OCI-LY1 (cell line): ENCODE measurements at regions not wholly inside any gene's neighbourhood (a gene's known extent, or its start where the extent isn't known, plus 50 kb on each side); places are given as distances from the start of the nearest gene placed in this dataset.

Source experiments
- H2AFZ ChIP-seq: fragments of 200-600 bp; sonication (generic), shearing (Covaris generic); 2 replicates; pipeline ENCODE4 v1.6.0; 2014; ENCODE audit warnings: antibody characterized with exemption, mild to moderate bottlenecking, low read length
- H3F3A ChIP-seq: fragments of 200-600 bp; sonication (generic), shearing (Covaris generic); 2 replicates; pipeline ENCODE4 v1.6.0; 2014; ENCODE audit warnings: mild to moderate bottlenecking, antibody characterized with exemption, low read length, moderate library complexity; ENCODE audit not compliant: insufficient read depth
- H3K27ac ChIP-seq: fragments of 200-600 bp; sonication (generic); 2 replicates; pipeline ENCODE4 v1.5.1; 2014; ENCODE audit warnings: low read length, mixed run types, mild to moderate bottlenecking, low read depth; ENCODE audit not compliant: poor library complexity, severe bottlenecking
- H3K27me3 ChIP-seq: fragments of 200-600 bp; sonication (generic); 2 replicates; pipeline ENCODE4 v1.6.0; 2014; ENCODE audit warnings: antibody characterized with exemption, mild to moderate bottlenecking, low read length, moderate library complexity; ENCODE audit not compliant: insufficient read depth
- H3K36me3 ChIP-seq: fragments of 200-600 bp; sonication (generic); 2 replicates; pipeline ENCODE4 v1.6.1; 2014; ENCODE audit warnings: mild to moderate bottlenecking, antibody characterized with exemption, low read length, moderate library complexity, mixed read lengths; ENCODE audit not compliant: insufficient read depth
- H3K4me1 ChIP-seq: fragments of 200-600 bp; sonication (generic); 2 replicates; pipeline ENCODE4 v1.5.1; 2014; ENCODE audit warnings: mild to moderate bottlenecking, low read length, moderate library complexity; ENCODE audit not compliant: insufficient read depth, severe bottlenecking
- H3K4me2 ChIP-seq: fragments of 200-600 bp; sonication (generic), shearing (Covaris generic); 2 replicates; pipeline ENCODE4 v1.6.1; 2014; ENCODE audit warnings: low read length
- H3K4me3 ChIP-seq: fragments of 200-600 bp; sonication (generic); 2 replicates; pipeline ENCODE4 v1.5.1; 2014; ENCODE audit warnings: low read length, low read depth, mild to moderate bottlenecking, mixed read lengths; ENCODE audit not compliant: poor library complexity, severe bottlenecking
- H3K79me2 ChIP-seq: fragments of 200-600 bp; shearing (Covaris generic); 2 replicates; pipeline ENCODE4 v1.6.1; 2016; ENCODE audit warnings: mixed run types, low read length, mixed read lengths; ENCODE audit not compliant: insufficient read depth
- H3K9ac ChIP-seq: fragments of 200-600 bp; sonication (generic), shearing (Covaris generic); 2 replicates; pipeline ENCODE4 v1.6.1; 2014; ENCODE audit warnings: mild to moderate bottlenecking, low read length, mixed read lengths
- H3K9me2 ChIP-seq: fragments of 200-600 bp; sonication (generic), shearing (Covaris generic); 2 replicates; pipeline ENCODE4 v1.6.1; 2014; ENCODE audit warnings: low read depth, mild to moderate bottlenecking, low read length, mixed read lengths
- H3K9me3 ChIP-seq: fragments of 200-600 bp; shearing (Covaris generic); 2 replicates; pipeline ENCODE4 v1.6.1; 2014; ENCODE audit warnings: low read length, mixed read lengths
- H4K20me1 ChIP-seq: fragments of 200-600 bp; sonication (generic), shearing (Covaris generic); 2 replicates; pipeline ENCODE4 v1.6.0; 2016; ENCODE audit warnings: mild to moderate bottlenecking, low read length; ENCODE audit not compliant: insufficient read depth
- CTCF ChIP-seq: fragments of 200-600 bp; sonication (generic), shearing (Covaris generic); IDR thresholded peaks from 2 replicates; pipeline ENCODE4 v1.5.1; 2017; ENCODE audit warnings: mild to moderate bottlenecking, antibody characterized with exemption, low read length, moderate library complexity, mixed read lengths
- EZH2 ChIP-seq: fragments of 200-600 bp; sonication (generic), shearing (Covaris generic); IDR thresholded peaks from 2 replicates; pipeline ENCODE4 v1.8.0; 2017; ENCODE audit warnings: borderline replicate concordance, mixed run types, mild to moderate bottlenecking, antibody characterized with exemption, low read length, moderate library complexity, mixed read lengths

GRCh38 chr21:28483301-28484035 is 509.2 kb downstream of the LTN1 start:
- TF ChIP-seq EZH2 (no peak), CTCF (no peak)
- H4K20me1 ChIP-seq: no peaks in the 10 kb centered on the region
- no peaks in the 10 kb centered on the region for H3K36me3 ChIP-seq
- H2AFZ ChIP-seq: no peak overlapping the region
- no peak overlapping the region for H3K4me2 ChIP-seq
- no peaks in the 10 kb centered on the region for H3K9me2 ChIP-seq
- H3K79me2 ChIP-seq: no peaks in the 10 kb centered on the region
- H3K4me1 ChIP-seq: no peaks in the 10 kb centered on the region
- no peaks in the 10 kb centered on the region for H3K27me3 ChIP-seq
- H3K9ac ChIP-seq: no peak overlapping the region
- no peak overlapping the region for H3K4me3 ChIP-seq
- no peak overlapping the region for H3K27ac ChIP-seq
- no peaks in the 10 kb centered on the region for H3K9me3 ChIP-seq
- H3F3A ChIP-seq: no peaks in the 10 kb centered on the region

DNA sequence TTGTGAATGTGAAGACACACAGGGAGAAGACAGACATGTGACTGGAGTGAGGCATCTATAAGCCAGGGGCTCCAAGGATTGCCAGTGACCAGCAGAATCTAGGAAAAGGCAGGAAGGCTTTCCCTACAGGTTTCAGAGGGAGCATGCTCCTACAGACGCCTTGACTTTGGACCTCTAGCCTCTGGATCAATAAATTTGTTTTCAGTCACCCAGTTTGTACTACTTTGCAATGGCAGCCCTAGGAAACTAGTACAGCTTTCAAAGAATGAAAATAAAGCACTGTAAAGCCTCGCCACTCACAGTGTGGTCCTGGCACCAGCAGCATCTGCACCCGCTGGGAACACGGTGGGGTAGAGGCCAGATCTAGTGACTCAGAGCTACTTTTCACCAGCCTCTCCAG is 510.0 kb downstream of the LTN1 start:
- Histone ChIP-seq H3K27ac (no peak overlapping the region), H2AFZ (no peak overlapping the region), H3K36me3 (no peaks in the 10 kb centered on the region), H3K9me3 (no peaks in the 10 kb centered on the region), H4K20me1 (no peaks in the 10 kb centered on the region), H3K9me2 (no peaks in the 10 kb centered on the region), H3K9ac (no peak overlapping the region), H3K27me3 (no peaks in the 10 kb centered on the region), H3F3A (no peaks in the 10 kb centered on the region), H3K4me2 (no peak overlapping the region), H3K79me2 (no peaks in the 10 kb centered on the region), H3K4me1 (no peaks in the 10 kb centered on the region), H3K4me3 (no peak overlapping the region)
- TF ChIP-seq CTCF: no peak
- no peak for TF ChIP-seq EZH2

DNA sequence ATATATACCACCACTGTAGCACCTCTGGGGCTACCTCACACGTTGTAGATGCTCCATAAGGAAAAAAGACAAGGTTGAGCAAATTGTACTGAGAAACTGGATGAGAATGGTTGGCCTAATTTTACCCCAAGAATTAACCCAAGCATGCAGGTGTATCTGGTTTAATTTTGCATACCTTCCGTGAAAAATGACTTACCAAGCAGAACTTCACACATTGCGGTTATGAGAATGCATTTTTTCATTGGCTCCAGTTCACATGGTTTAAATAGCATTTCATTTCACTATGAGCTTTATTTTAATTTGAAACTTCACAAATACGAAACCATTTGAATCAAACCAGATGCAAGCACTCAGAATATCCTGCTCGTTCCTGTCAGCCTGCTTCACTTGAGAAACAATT is 512.2 kb downstream of the LTN1 start:
- H2AFZ ChIP-seq: no peak overlapping the region
- H3F3A ChIP-seq: no peaks in the 10 kb centered on the region
- no peaks in the 10 kb centered on the region for H3K36me3 ChIP-seq
- no peaks in the 10 kb centered on the region for H3K9me3 ChIP-seq
- H3K27me3 ChIP-seq: no peaks in the 10 kb centered on the region
- H4K20me1 ChIP-seq: no peaks in the 10 kb centered on the region
- TF ChIP-seq EZH2: no peak
- TF ChIP-seq CTCF: no peak
- H3K27ac ChIP-seq: no peak overlapping the region
- no peaks in the 10 kb centered on the region for H3K4me1 ChIP-seq
- no peak overlapping the region for H3K4me3 ChIP-seq
- no peak overlapping the region for H3K4me2 ChIP-seq
- H3K9me2 ChIP-seq: no peaks in the 10 kb centered on the region
- no peak overlapping the region for H3K9ac ChIP-seq
- H3K79me2 ChIP-seq: no peaks in the 10 kb centered on the region
